Prostate gland (tissue), 2 donors: ENCODE measurements at regions not wholly inside any gene's neighbourhood (a gene's known extent, or its start where the extent isn't known, plus 50 kb on each side); places are given as distances from the start of the nearest gene placed in this dataset.
"Not testable (repeated sequence)": the region's sequence is repeated elsewhere in the genome, so short reads cannot be mapped to it uniquely, and the experiment has no call there.

ENCODE experiments used
- POLR2A ChIP-seq: fragments of 450-650 bp; IDR thresholded peaks from one replicate; pipeline ENCODE4 v1.6.1; 2016; ENCODE audit warnings: antibody characterized with exemption, mild to moderate bottlenecking
- TF ChIP-seq, protein P1 (sequence below), 4 experiments: fragments of 200-600 bp in 2 of 4; fragments of 450-650 bp in 2 of 4; sonication (generic) in 2 of 4; IDR thresholded peaks; 1 replicate in 3 of 4; 2 replicates in 1 of 4; pipeline ENCODE4 v1.5.1; 2016 to 2019; ENCODE audit warnings: antibody characterized with exemption in 4 of 4, mild to moderate bottlenecking in 2 of 4, moderate library complexity in 2 of 4

DNA sequence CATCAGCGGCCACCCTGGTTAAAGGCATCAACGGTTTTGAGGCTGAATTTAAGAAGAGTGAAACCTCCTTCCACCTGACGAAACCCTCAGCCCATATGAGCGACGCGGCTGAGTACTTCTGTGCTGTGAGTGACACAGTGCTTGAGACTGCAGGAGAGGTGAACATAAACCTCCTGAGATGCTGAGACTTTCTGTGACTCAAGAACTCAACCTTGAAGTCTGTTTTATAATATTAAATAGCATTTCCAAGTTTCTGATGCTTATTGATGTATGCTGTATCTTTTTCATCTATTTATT lies 221.2 kb upstream of the OR4E1 start:
- TF ChIP-seq POLR2A: not testable (repeated sequence)
- TF ChIP-seq, protein P1, sequence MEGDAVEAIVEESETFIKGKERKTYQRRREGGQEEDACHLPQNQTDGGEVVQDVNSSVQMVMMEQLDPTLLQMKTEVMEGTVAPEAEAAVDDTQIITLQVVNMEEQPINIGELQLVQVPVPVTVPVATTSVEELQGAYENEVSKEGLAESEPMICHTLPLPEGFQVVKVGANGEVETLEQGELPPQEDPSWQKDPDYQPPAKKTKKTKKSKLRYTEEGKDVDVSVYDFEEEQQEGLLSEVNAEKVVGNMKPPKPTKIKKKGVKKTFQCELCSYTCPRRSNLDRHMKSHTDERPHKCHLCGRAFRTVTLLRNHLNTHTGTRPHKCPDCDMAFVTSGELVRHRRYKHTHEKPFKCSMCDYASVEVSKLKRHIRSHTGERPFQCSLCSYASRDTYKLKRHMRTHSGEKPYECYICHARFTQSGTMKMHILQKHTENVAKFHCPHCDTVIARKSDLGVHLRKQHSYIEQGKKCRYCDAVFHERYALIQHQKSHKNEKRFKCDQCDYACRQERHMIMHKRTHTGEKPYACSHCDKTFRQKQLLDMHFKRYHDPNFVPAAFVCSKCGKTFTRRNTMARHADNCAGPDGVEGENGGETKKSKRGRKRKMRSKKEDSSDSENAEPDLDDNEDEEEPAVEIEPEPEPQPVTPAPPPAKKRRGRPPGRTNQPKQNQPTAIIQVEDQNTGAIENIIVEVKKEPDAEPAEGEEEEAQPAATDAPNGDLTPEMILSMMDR (IDR thresholded peaks at IDR 0.05): not testable (repeated sequence)
